GM12865 (cell line): ENCODE measurements at regions not wholly inside any gene's neighbourhood (a gene's known extent, or its start where the extent isn't known, plus 50 kb on each side); places are given as distances from the start of the nearest gene placed in this dataset.

Experiments used
- DNase-seq: peaks from one replicate; pipeline ENCODE4 v3.0.0; 2010; ENCODE audit warnings: low read depth
- H3K4me3 ChIP-seq: 2 replicates; pipeline ENCODE4 v1.5.1; 2011; ENCODE audit warnings: mild to moderate bottlenecking, low read depth, low read length, control low read depth
- CTCF ChIP-seq: IDR thresholded peaks from 2 replicates; pipeline ENCODE4 v1.5.1; 2011; ENCODE audit warnings: low read length, control low read depth, low read depth, inconsistent platforms; ENCODE audit not compliant: insufficient read depth; ENCODE audit errors: missing control alignments

GRCh38 chr12:115833704-115834103 is 443.8 kb downstream of the MED13L start:
- H3K4me3 ChIP-seq: no peak overlapping the region
- no peak for TF ChIP-seq CTCF
- no peak for DNase-seq

- no peak for DNase-seq
- no peak for TF ChIP-seq CTCF
- no peak overlapping the region for H3K4me3 ChIP-seq
These were observed 446.9 kb downstream of the MED13L start for GRCh38 chr12:115830633-115831032.

GRCh38 chr12:115830070-115830469 is 447.4 kb downstream of the MED13L start:
- DNase-seq: no peak
- no peak for TF ChIP-seq CTCF
- H3K4me3 ChIP-seq: no peak overlapping the region

GRCh38 chr12:115828168-115828567 is 449.3 kb downstream of the MED13L start:
- H3K4me3 ChIP-seq: no peak overlapping the region
- TF ChIP-seq CTCF: no peak
- no peak for DNase-seq

- DNase-seq: no peak
- no peak for TF ChIP-seq CTCF
- H3K4me3 ChIP-seq: no peak overlapping the region
These were observed 452.4 kb downstream of the MED13L start for GRCh38 chr12:115824936-115825602.

- DNase-seq: no peak
- TF ChIP-seq CTCF: no peak
- no peak overlapping the region for H3K4me3 ChIP-seq
These were observed 453.9 kb downstream of the MED13L start for GRCh38 chr12:115823635-115824034.

GRCh38 chr12:115820656-115821055 is 456.8 kb downstream of the MED13L start:
- DNase-seq: no peak

More at GRCh38 chr12:115820656-115821055, 456.8 kb downstream of the MED13L start:
- TF ChIP-seq CTCF: no peak
- no peak overlapping the region for H3K4me3 ChIP-seq
